K562 (cell line): ENCODE measurements at regions not wholly inside any gene's neighbourhood (a gene's known extent, or its start where the extent isn't known, plus 50 kb on each side); places are given as distances from the start of the nearest gene placed in this dataset.

Experiments
- ATAC-seq: fragments of 200-7000 bp; cut with Tn5 transposase; 3 replicates; pipeline ENCODE4 v1.9.1; 2020; ENCODE audit warnings: moderate library complexity
- BruUV-seq: library from RNA; stranded (reverse); fragments of 400-500 nt; replicated peaks from 2 replicates; lab custom pipeline; 2021; lab: Mats Ljungman, UMichigan
- CTCF ChIA-PET: fragments of 300-600 bp; formaldehyde crosslinking; extraction: SDS; loops from one replicate; lab custom pipeline; 2021; ENCODE audit warnings: low intra/inter-chr PET ratio; lab: Yijun Ruan, JAX
- POLR2A ChIA-PET: fragments of 300-600, 350-650 bp; sonication (Branson Sonifier 250); formaldehyde crosslinking; extraction: SDS; loops from one replicate; lab custom pipeline; 2021; ENCODE audit warnings: antibody characterized with exemption, inconsistent platforms; lab: Yijun Ruan, JAX
- DNase-seq, 4 experiments: peaks; one replicate each; pipeline versions ENCODE4 v3.0.0 to v3.0.0-alpha.2; 2011 to 2018; ENCODE audit warnings: low spot score in 3 of 4, mixed read lengths in 3 of 4; ENCODE audit errors: extremely low read depth in 1 of 4
- FAIRE-seq: peaks from 2 replicates; lab custom pipeline; 2011; peaks lifted over from hg19 to GRCh38; lab: Jason Lieb, UNC
- H2AFZ ChIP-seq: 2 replicates; pipeline ENCODE4 v1.6.0; 2011; ENCODE audit warnings: low read depth, low read length, control low read depth, inconsistent platforms
- H3K27ac ChIP-seq: fragments of 200-600 bp; 3 replicates; pipeline ENCODE4 v1.8.0; 2011; ENCODE audit warnings: low read depth, mild to moderate bottlenecking, control low read depth, inconsistent platforms, low read length, moderate library complexity, mixed read lengths; ENCODE audit errors: extremely low read depth
- H3K27me3 ChIP-seq, 2 experiments: fragments of 300-600 bp in 1 of 2; 2 replicates in 1 of 2; 3 replicates in 1 of 2; pipeline versions ENCODE4 v1.6.0 to v1.8.0; 2011; ENCODE audit warnings: inconsistent platforms in 2 of 2, low read length in 2 of 2, mild to moderate bottlenecking in 1 of 2, mixed read lengths in 1 of 2, moderate library complexity in 1 of 2; ENCODE audit not compliant: control insufficient read depth in 2 of 2, insufficient read depth in 2 of 2
- H3K36me3 ChIP-seq: fragments of 300-600 bp; 3 replicates; pipeline ENCODE4 v1.8.0; 2011; ENCODE audit warnings: mild to moderate bottlenecking, low read length, inconsistent platforms; ENCODE audit not compliant: control insufficient read depth, insufficient read depth
- H3K4me1 ChIP-seq, 2 experiments: fragments of 200-600 bp in 1 of 2; replicated peaks in 1 of 2; 2 replicates in 1 of 2; 3 replicates in 1 of 2; pipeline versions ENCODE4 v1.5.1 to v1.8.0; 2011; ENCODE audit warnings: inconsistent platforms in 2 of 2, low read length in 2 of 2, mild to moderate bottlenecking in 1 of 2, mixed read lengths in 1 of 2, moderate library complexity in 1 of 2; ENCODE audit not compliant: control insufficient read depth in 2 of 2, insufficient read depth in 2 of 2
- H3K4me2 ChIP-seq: 2 replicates; pipeline ENCODE4 v1.6.1; 2011; ENCODE audit warnings: low read length, control low read depth, inconsistent platforms, mixed read lengths; ENCODE audit not compliant: insufficient read depth
- H3K4me3 ChIP-seq: fragments of 200-600 bp; sonication (generic), shearing (Covaris generic); 2 replicates; pipeline ENCODE4 v1.5.1; 2016; ENCODE audit warnings: control low read depth, inconsistent platforms
- H3K79me2 ChIP-seq: fragments of 200-600 bp; 3 replicates; pipeline ENCODE4 v1.8.0; 2011; ENCODE audit warnings: low read length, inconsistent platforms; ENCODE audit not compliant: control insufficient read depth, insufficient read depth
- H3K9ac ChIP-seq, 2 experiments: 2 replicates each; pipeline versions ENCODE4 v1.6.0 to v1.6.1; 2011; ENCODE audit warnings: low read depth in 2 of 2, low read length in 2 of 2, control low read depth in 1 of 2, inconsistent platforms in 1 of 2, mild to moderate bottlenecking in 1 of 2, mixed read lengths in 1 of 2; ENCODE audit not compliant: insufficient read depth in 1 of 2
- H3K9me1 ChIP-seq: one replicate; pipeline ENCODE4 v1.6.0; 2011; ENCODE audit warnings: inconsistent platforms, mild to moderate bottlenecking, low read length, moderate library complexity; ENCODE audit not compliant: control insufficient read depth, insufficient read depth
- H3K9me3 ChIP-seq: replicated peaks from 2 replicates; pipeline ENCODE4 v1.5.1; 2011; ENCODE audit warnings: low read depth, low read length, inconsistent platforms; ENCODE audit not compliant: control insufficient read depth, insufficient read depth
- H4K20me1 ChIP-seq: replicated peaks from 2 replicates; pipeline ENCODE4 v1.6.1; 2011; ENCODE audit warnings: low read length, inconsistent platforms, mixed read lengths; ENCODE audit not compliant: control insufficient read depth, insufficient read depth
- ASH1L ChIP-seq: fragments of 450-650 bp; IDR thresholded peaks from 2 replicates; pipeline ENCODE4 v1.6.1; 2018; ENCODE audit warnings: borderline replicate concordance, mild to moderate bottlenecking, low read depth; ENCODE audit not compliant: partially characterized antibody
- JUNB ChIP-seq: fragments of 450-650 bp; formaldehyde crosslinking; conservative IDR thresholded peaks from 2 replicates; pipeline ENCODE4 v1.4.0; 2020; ENCODE audit warnings: mild to moderate bottlenecking
- KHSRP ChIP-seq: fragments of 450-650 bp; IDR thresholded peaks from 2 replicates; pipeline ENCODE4 v1.6.1; 2017
- POLR3A ChIP-seq: IDR thresholded peaks from 2 replicates; pipeline ENCODE4 v1.6.1; 2011; ENCODE audit warnings: borderline replicate concordance, mild to moderate bottlenecking, moderate library complexity; ENCODE audit not compliant: insufficient read length, insufficient read depth; ENCODE audit errors: extremely low read depth
- PRPF4 ChIP-seq: fragments of 200-400 bp; formaldehyde crosslinking; IDR thresholded peaks from one replicate; pipeline ENCODE4 v1.6.1; 2017; ENCODE audit warnings: low read length, low read depth, mild to moderate bottlenecking; ENCODE audit not compliant: insufficient read depth, poor library complexity, severe bottlenecking
- RFX7 ChIP-seq: fragments of 250-450 bp; sonication (Bioruptor Pico); IDR thresholded peaks from 2 replicates; pipeline ENCODE4 v1.5.1; 2021; ENCODE audit warnings: mild to moderate bottlenecking
- SMAD2 ChIP-seq: fragments of 150-350 bp; IDR thresholded peaks from 2 replicates; pipeline ENCODE4 v1.6.1; 2014; ENCODE audit warnings: low read depth, mild to moderate bottlenecking, low read length
- ZNF165 ChIP-seq: fragments of 250-450 bp; sonication (Bioruptor Pico); IDR thresholded peaks from 2 replicates; pipeline ENCODE4 v1.4.0; 2020; ENCODE audit warnings: borderline replicate concordance
- ZNF583 ChIP-seq: fragments of 250-450 bp; sonication (Bioruptor Pico); IDR thresholded peaks from 2 replicates; pipeline ENCODE4 v1.4.0; 2020
- ZNF584 ChIP-seq: fragments of 200-800 bp; sonication (Bioruptor generic); IDR thresholded peaks from 2 replicates; pipeline ENCODE4 v1.6.1; 2016; ENCODE audit warnings: low read depth, mild to moderate bottlenecking, missing genetic modification characterization, missing compliant biosample characterization
- ZNF707 ChIP-seq: fragments of 250-450 bp; sonication (Bioruptor Pico); conservative IDR thresholded peaks from 2 replicates; pipeline ENCODE4 v1.8.0; 2022; ENCODE audit warnings: inconsistent platforms, mild to moderate bottlenecking, moderate library complexity
- WGBS: fragments of 100-300 bp; shearing (Covaris generic); methylation state at CpG from one replicate; pipeline ENCODE4 v1.1.6; 2016; ENCODE audit warnings: low coverage, mixed read lengths; ENCODE audit not compliant: insufficient coverage; ENCODE audit errors: missing lambda C conversion rate; 5-methylcytosine and 5-hydroxymethylcytosine counted together
- in situ Hi-C: fragments of 300-500 bp; cut with MboI; formaldehyde crosslinking; loops from 4 replicates; pipeline ENCODE4 v1.15.0; 2018; ENCODE audit warnings: inconsistent platforms, mixed read lengths
- intact Hi-C: fragments of 100-400 bp; cut with micrococcal nuclease; formaldehyde crosslinking; loops from 2 replicates; pipeline ENCODE4 v1.14.2; 2022
- TF ChIP-seq, protein P1 (sequence below): fragments of 450-650 bp; formaldehyde crosslinking; IDR thresholded peaks from 2 replicates; pipeline ENCODE4 v1.4.0; 2020; ENCODE audit warnings: mild to moderate bottlenecking
- TF ChIP-seq, protein P2 (sequence below): fragments of 450-650 bp; IDR thresholded peaks from 2 replicates; pipeline ENCODE4 v1.6.1; 2016; ENCODE audit warnings: borderline replicate concordance
- TF ChIP-seq, protein P3 (sequence below), 2 experiments: IDR thresholded peaks in 1 of 2; conservative IDR thresholded peaks in 1 of 2; 2 replicates each; pipeline ENCODE4 v1.6.1; 2016; ENCODE audit warnings: low read depth in 2 of 2, mild to moderate bottlenecking in 1 of 2, missing compliant biosample characterization in 1 of 2, missing genetic modification characterization in 1 of 2, moderate library complexity in 1 of 2

DNA sequence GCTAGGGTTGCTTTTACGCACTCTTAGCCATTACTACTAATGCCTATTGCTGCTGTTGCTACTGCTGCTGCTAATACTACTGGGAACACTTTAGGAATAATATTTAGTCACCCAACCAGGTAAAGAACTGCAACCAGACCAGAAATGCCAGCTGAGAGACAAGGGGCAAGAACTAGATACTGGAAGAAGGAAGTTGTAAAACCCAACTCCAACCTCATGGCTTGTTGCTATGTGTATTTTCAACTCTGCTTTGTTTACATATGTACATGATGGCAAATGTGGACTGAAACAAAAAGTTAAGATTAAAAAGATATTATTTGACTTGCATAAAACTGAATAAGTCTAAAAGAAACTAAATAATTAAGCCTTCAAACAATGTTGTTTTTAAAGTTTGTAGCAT lies 177.7 kb downstream of the GNAT3 start:
- intact Hi-C loops (no loop called here), in situ Hi-C loops (no loop called here)
- no peak overlapping the region for H3K4me3 ChIP-seq
- FAIRE-seq: no peak
- no peaks in the 10 kb centered on the region for H3K4me1 ChIP-seq
- H3K27me3 ChIP-seq: no peaks in the 10 kb centered on the region
- H3K9ac ChIP-seq: no peak overlapping the region
- no peaks in the 10 kb centered on the region; the same call in 1 of the 2 replicates for H3K9me3 ChIP-seq
- 5% methylated on average over 1 of the region's 1 CpG for WGBS
- H2AFZ ChIP-seq: no peak overlapping the region
- BruUV-seq: no TSS peak
- no peak overlapping the region for H3K4me2 ChIP-seq
- H3K79me2 ChIP-seq: no peaks in the 10 kb centered on the region
- ATAC-seq: no peak
- CTCF ChIA-PET: no interaction called here
- H3K9me1 ChIP-seq: no peaks in the 10 kb centered on the region
- TF ChIP-seq PRPF4: no peak
- TF ChIP-seq RFX7 (CRISPR knock-in tag): no peak
- no peak for TF ChIP-seq SMAD2
- TF ChIP-seq, protein P1, sequence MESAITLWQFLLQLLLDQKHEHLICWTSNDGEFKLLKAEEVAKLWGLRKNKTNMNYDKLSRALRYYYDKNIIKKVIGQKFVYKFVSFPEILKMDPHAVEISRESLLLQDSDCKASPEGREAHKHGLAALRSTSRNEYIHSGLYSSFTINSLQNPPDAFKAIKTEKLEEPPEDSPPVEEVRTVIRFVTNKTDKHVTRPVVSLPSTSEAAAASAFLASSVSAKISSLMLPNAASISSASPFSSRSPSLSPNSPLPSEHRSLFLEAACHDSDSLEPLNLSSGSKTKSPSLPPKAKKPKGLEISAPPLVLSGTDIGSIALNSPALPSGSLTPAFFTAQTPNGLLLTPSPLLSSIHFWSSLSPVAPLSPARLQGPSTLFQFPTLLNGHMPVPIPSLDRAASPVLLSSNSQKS: no peak
- no peak for TF ChIP-seq ZNF707 (CRISPR knock-in tag)
- no peak for TF ChIP-seq KHSRP
- TF ChIP-seq, protein P2, sequence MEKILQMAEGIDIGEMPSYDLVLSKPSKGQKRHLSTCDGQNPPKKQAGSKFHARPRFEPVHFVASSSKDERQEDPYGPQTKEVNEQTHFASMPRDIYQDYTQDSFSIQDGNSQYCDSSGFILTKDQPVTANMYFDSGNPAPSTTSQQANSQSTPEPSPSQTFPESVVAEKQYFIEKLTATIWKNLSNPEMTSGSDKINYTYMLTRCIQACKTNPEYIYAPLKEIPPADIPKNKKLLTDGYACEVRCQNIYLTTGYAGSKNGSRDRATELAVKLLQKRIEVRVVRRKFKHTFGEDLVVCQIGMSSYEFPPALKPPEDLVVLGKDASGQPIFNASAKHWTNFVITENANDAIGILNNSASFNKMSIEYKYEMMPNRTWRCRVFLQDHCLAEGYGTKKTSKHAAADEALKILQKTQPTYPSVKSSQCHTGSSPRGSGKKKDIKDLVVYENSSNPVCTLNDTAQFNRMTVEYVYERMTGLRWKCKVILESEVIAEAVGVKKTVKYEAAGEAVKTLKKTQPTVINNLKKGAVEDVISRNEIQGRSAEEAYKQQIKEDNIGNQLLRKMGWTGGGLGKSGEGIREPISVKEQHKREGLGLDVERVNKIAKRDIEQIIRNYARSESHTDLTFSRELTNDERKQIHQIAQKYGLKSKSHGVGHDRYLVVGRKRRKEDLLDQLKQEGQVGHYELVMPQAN: no peak
- no peak for TF ChIP-seq POLR3A
- TF ChIP-seq ZNF583: no peak
- TF ChIP-seq ASH1L: no peak
- TF ChIP-seq JUNB (CRISPR knock-in tag): no peak
- TF ChIP-seq, protein P3, sequence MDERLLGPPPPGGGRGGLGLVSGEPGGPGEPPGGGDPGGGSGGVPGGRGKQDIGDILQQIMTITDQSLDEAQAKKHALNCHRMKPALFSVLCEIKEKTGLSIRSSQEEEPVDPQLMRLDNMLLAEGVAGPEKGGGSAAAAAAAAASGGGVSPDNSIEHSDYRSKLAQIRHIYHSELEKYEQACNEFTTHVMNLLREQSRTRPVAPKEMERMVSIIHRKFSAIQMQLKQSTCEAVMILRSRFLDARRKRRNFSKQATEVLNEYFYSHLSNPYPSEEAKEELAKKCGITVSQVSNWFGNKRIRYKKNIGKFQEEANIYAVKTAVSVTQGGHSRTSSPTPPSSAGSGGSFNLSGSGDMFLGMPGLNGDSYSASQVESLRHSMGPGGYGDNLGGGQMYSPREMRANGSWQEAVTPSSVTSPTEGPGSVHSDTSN (CRISPR knock-in tag; IDR thresholded peaks at IDR 0.05; ENCODE audit: low read depth): no peak
- TF ChIP-seq, protein P3 (tag; conservative IDR thresholded peaks at IDR 0.05; ENCODE audit: low read depth): no peak
- TF ChIP-seq ZNF165: no peak
- no peak for TF ChIP-seq ZNF584
- no peak for DNase-seq
- H4K20me1 ChIP-seq: no peaks in the 10 kb centered on the region
- POLR2A ChIA-PET: no interaction called here
- H3K27ac ChIP-seq: no peak overlapping the region
- no peaks in the 10 kb centered on the region for H3K36me3 ChIP-seq
